Mesothelial cell of epicardium (in vitro differentiated cells): ENCODE measurements at regions not wholly inside any gene's neighbourhood (a gene's known extent, or its start where the extent isn't known, plus 50 kb on each side); places are given as distances from the start of the nearest gene placed in this dataset.

Source experiments
- DNase-seq, 2 experiments: peaks; one replicate each; pipeline ENCODE4 v3.0.0; 2021; ENCODE audit warnings: low spot score in 2 of 2; ENCODE audit not compliant: unreplicated experiment in 2 of 2
- H3K27ac Mint-ChIP-seq: 2 replicates; pipeline ENCODE4 v1.8.0; 2021; ENCODE audit warnings: mixed read lengths
- H3K27me3 Mint-ChIP-seq: 2 replicates; pipeline ENCODE4 v1.8.0; 2021; ENCODE audit warnings: low read depth, mixed read lengths
- H3K36me3 Mint-ChIP-seq: 2 replicates; pipeline ENCODE4 v1.8.0; 2021; ENCODE audit warnings: mixed read lengths
- H3K4me1 Mint-ChIP-seq: 2 replicates; pipeline ENCODE4 v1.8.0; 2021; ENCODE audit warnings: mixed read lengths
- H3K4me3 Mint-ChIP-seq: 2 replicates; pipeline ENCODE4 v1.8.0; 2021; ENCODE audit warnings: mild to moderate bottlenecking, moderate library complexity, mixed read lengths
- H3K9me3 Mint-ChIP-seq: 2 replicates; pipeline ENCODE4 v1.8.0; 2021; ENCODE audit warnings: mixed read lengths
- TF ChIP-seq, protein P1 (sequence below): fragments of 200-600 bp; sonication (generic); IDR thresholded peaks from one replicate; pipeline ENCODE4 v1.5.0; 2021; ENCODE audit warnings: antibody characterized with exemption; ENCODE audit not compliant: unreplicated experiment

DNA sequence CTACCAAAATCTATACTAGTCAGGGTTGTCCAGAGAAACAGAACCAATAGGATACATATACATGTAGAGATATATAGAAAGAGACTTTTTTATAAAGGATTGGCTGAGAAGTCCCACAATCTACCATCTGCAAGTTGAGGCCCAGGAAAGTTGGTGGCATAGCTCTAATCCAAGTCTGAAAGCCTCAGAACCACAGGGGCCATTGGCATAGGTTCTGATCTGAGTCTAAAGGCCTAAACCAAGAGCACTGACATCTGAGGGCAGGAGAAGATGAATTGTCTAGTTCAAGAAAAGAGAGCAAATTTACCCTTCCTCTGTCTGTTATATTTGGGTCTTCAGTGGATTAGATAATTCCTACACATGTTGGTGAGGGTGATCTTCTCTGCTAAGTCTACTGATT lies 433.1 kb downstream of the ADAMTS20 start:
- H3K4me1 Mint-ChIP-seq = peaks cover 19% of the 10 kb centered on the region
- H3K27me3 Mint-ChIP-seq = no peaks in the 10 kb centered on the region
- DNase-seq = no peak
- no peak overlapping the region for H3K27ac Mint-ChIP-seq
- peaks cover 10% of the 10 kb centered on the region for H3K9me3 Mint-ChIP-seq
- TF ChIP-seq, protein P1, sequence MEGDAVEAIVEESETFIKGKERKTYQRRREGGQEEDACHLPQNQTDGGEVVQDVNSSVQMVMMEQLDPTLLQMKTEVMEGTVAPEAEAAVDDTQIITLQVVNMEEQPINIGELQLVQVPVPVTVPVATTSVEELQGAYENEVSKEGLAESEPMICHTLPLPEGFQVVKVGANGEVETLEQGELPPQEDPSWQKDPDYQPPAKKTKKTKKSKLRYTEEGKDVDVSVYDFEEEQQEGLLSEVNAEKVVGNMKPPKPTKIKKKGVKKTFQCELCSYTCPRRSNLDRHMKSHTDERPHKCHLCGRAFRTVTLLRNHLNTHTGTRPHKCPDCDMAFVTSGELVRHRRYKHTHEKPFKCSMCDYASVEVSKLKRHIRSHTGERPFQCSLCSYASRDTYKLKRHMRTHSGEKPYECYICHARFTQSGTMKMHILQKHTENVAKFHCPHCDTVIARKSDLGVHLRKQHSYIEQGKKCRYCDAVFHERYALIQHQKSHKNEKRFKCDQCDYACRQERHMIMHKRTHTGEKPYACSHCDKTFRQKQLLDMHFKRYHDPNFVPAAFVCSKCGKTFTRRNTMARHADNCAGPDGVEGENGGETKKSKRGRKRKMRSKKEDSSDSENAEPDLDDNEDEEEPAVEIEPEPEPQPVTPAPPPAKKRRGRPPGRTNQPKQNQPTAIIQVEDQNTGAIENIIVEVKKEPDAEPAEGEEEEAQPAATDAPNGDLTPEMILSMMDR = no peak
- no peak overlapping the region for H3K4me3 Mint-ChIP-seq
- no peaks in the 10 kb centered on the region for H3K36me3 Mint-ChIP-seq

DNA sequence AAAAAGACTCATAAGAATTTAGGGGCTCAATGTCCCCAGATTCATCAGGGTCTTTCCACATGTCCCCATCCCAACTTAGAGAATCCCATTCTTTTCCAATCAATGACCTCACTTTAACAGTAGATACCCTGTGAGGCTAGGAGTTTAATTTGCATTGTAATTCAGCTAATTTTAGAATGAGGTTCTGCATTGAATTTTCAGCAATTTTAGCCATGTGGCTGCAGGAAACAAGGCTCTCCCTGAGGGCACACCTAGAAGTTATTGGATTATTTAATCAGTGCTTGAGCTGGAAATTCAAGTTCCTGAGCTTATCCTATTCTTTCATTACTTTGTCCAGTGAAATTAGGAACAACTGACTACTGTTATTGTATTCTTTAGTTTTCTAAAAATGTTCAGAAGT lies 433.8 kb downstream of the ADAMTS20 start:
- DNase-seq = no peak
- Mint-ChIP-seq H3K4me1 (peaks cover 20% of the 10 kb centered on the region), H3K27me3 (no peaks in the 10 kb centered on the region), H3K27ac (no peak overlapping the region), H3K4me3 (no peak overlapping the region), H3K36me3 (no peaks in the 10 kb centered on the region), H3K9me3 (peaks cover 10% of the 10 kb centered on the region)
- TF ChIP-seq, protein P1 = no peak

DNA sequence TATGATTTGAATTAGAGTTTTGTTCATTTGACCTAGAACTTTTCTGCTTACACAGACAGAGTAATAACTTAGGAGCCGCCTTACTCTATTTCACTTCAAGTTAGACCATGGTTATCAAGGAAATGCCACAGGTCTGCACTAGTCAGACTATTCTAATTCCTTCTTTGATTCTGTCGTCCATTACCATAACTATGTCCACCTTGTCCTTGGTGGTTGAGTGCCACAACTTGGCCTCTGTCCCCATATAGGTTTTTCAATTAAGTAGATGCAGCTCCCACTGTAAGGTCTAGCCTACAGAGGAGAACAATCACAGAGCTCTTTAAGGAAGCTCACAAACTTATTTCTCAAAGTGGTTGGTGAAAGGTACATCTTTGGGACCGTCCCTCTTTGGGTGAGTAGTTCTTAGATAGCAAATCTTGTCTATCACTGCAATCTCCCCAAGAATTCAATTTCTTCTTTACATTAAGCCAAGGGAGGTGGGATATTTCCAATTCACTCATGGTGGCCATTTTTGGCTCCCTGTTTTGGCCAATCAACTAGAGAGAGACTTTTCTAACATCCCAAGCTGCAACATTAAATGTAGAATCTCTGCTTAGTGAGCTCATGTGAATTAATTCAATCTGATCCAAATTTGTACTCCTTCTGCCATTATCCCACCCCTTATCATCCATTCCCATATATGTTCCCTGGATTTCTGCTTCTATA lies 434.6 kb downstream of the ADAMTS20 start:
- TF ChIP-seq, protein P1 = no peak
- Mint-ChIP-seq H3K4me3 (no peak overlapping the region), H3K9me3 (peaks cover 10% of the 10 kb centered on the region), H3K4me1 (peaks cover 27% of the 10 kb centered on the region), H3K27ac (no peak overlapping the region), H3K27me3 (no peaks in the 10 kb centered on the region), H3K36me3 (no peaks in the 10 kb centered on the region)
- no peak for DNase-seq

DNA sequence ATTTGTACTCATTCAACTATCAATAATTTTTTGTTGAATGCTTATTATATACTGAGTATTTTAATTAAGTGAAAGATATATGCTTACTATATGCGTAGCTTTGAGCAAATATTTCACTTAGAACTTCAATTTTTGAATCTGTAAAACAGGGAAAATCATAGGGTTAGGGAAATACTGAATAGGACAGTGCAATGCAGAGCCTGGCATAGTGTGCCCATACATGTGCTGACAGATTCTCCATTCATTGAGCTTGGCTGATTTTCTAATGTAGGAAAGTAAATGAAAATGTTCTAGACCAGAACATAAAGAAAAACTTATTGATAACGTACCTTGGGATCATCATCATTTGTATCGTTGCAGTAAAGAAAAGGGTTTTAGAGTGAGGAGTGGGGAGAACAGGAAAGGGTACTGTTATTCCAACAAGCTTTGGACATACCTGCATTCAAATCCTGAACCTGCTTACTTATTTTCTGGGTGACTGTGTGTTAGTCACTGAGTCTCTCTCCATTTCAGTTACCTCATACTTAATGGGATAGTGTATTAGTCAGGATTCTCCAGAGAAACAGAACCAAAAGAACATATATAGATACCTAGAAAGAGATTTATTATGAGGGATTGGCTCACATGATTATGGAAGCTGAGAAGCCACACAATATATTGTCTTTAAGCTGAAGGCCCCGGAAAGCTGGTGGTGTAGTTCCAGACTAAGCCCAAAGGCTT lies 436.4 kb downstream of the ADAMTS20 start:
- DNase-seq = no peak
- Mint-ChIP-seq H3K27ac (no peak overlapping the region), H3K27me3 (no peaks in the 10 kb centered on the region), H3K9me3 (peaks cover 10% of the 10 kb centered on the region), H3K36me3 (no peaks in the 10 kb centered on the region), H3K4me3 (no peak overlapping the region), H3K4me1 (peaks cover 34% of the 10 kb centered on the region)
- TF ChIP-seq, protein P1 = no peak

DNA sequence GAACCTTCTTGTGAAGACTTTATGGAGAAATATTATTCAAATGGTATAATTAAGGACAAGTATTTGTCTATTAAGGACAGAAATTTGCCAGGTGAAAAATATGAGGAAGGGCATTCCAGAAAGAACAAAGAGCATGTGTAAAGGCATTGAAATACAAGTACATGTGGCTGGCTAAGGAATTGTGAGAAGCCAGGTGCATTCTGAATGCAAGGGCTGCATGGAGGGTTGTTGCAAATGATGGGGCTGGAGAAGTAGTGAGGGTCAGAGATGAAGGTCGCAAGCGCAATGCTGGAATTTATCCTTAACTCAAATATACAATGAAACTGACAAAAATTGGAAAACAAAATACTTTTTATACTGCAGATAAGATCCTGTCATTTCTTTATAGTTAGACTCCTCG lies 437.7 kb downstream of the ADAMTS20 start:
- TF ChIP-seq, protein P1 = no peak
- Mint-ChIP-seq H3K27me3 (no peaks in the 10 kb centered on the region), H3K4me3 (no peak overlapping the region), H3K27ac (no peak overlapping the region), H3K36me3 (no peaks in the 10 kb centered on the region), H3K4me1 (peaks cover 35% of the 10 kb centered on the region), H3K9me3 (peaks cover 20% of the 10 kb centered on the region)
- DNase-seq = no peak
